Spinal cord (tissue), 9 donors: ENCODE measurements at regions not wholly inside any gene's neighbourhood (a gene's known extent, or its start where the extent isn't known, plus 50 kb on each side); places are given as distances from the start of the nearest gene placed in this dataset.

ENCODE experiments used
- DNase-seq, 6 donors: peaks; one replicate each; pipeline versions ENCODE4 v3.0.0 to v3.0.0-alpha.2; 2013 to 2015; ENCODE audit warnings: low spot score in 6 of 6, low read depth in 4 of 6
- H3K27ac ChIP-seq: one replicate; pipeline ENCODE4 v1.5.1; 2013; ENCODE audit warnings: low read depth, low read length, control low read depth
- H3K27me3 ChIP-seq: one replicate; pipeline ENCODE4 v1.6.1; 2013; ENCODE audit warnings: low read length; ENCODE audit not compliant: control insufficient read depth, insufficient read depth
- H3K36me3 ChIP-seq: one replicate; pipeline ENCODE4 v1.6.1; 2013; ENCODE audit warnings: low read length; ENCODE audit not compliant: control insufficient read depth, insufficient read depth
- H3K4me1 ChIP-seq: one replicate; pipeline ENCODE4 v1.6.1; 2013; ENCODE audit warnings: low read length; ENCODE audit not compliant: control insufficient read depth, insufficient read depth
- H3K4me3 ChIP-seq: one replicate; pipeline ENCODE4 v1.5.1; 2013; ENCODE audit warnings: low read depth, low read length, control low read depth
- H3K9me3 ChIP-seq: one replicate; pipeline ENCODE4 v1.6.1; 2013; ENCODE audit warnings: low read length; ENCODE audit not compliant: control insufficient read depth, insufficient read depth
- WGBS: methylation state at CpG from one replicate; pipeline ENCODE4 v1.1.5; 2013; ENCODE audit warnings: missing lambda C conversion rate; ENCODE audit not compliant: insufficient coverage; 5-methylcytosine and 5-hydroxymethylcytosine counted together
- donor health status: healthy.

DNA sequence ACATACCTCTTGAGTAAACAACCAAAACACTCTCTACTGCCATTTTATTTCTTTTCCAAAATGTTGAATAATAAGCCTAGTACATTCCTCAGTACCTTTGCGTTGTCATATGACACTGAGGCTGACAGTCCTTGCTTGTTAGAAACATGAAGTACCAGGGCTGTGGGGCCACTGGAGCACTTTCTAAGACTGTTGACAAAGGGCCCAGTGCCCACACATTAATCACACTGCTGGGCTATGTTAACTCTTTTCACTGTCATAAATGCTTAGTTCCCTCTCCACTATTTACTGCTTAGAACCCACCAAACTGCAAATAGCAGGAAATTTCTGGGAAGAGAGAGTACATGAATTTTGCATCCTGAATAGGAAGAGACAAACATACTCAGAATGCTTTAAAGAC is 57.1 kb downstream of the FAM47B start:
- Histone ChIP-seq H3K9me3 (no peaks in the 10 kb centered on the region), H3K36me3 (no peaks in the 10 kb centered on the region), H3K27ac (no peak overlapping the region), H3K27me3 (no peaks in the 10 kb centered on the region), H3K4me1 (no peaks in the 10 kb centered on the region), H3K4me3 (no peak overlapping the region)
- no peak for DNase-seq
- 13% methylated on average over 1 of the region's 1 CpG for WGBS

DNA sequence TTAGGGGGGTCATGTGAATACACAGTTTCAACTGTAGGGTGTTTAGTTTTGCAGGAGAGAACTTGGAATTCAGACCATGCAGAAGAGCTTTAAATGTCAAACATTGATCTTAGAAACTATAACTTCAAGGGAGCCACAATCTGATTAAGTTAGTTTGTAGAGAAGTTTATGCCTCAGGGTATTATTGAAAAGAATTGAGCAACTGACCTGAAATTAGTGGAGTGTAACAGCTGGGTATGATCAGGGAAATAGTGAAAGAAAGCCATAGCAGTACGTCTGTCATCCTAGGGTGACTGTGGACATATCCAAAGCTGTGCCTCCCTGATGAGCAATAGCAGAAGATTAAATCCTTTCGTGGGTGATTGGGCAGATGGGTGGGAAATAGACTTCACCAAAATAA is 63.8 kb downstream of the FAM47B start:
- Histone ChIP-seq H3K27ac (no peak overlapping the region), H3K4me3 (no peak overlapping the region), H3K4me1 (no peaks in the 10 kb centered on the region), H3K27me3 (no peaks in the 10 kb centered on the region), H3K36me3 (no peaks in the 10 kb centered on the region), H3K9me3 (no peaks in the 10 kb centered on the region)
- 40% methylated on average over 1 of the region's 2 CpGs for WGBS
- no peak for DNase-seq

DNA sequence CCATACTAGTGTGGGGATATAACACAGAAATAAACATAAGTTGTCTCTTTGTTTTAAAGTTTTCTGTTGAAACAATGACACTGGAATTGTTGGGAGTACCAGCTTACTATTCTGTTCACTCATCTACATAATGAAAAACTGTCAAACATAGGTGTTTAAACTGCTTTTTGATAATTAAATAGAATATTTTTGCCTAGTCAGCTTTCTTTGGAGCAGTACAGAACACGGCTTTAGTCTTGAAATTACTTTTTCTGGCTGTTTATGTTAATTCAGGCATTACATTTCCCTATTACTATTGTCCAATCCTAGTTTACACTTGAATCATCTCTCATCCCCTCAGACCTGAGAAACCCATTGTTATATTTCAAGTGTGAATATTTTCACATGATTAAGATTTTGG is 73.0 kb downstream of the FAM47B start:
- DNase-seq = no peak
- Histone ChIP-seq H3K9me3 (no peaks in the 10 kb centered on the region), H3K4me1 (no peaks in the 10 kb centered on the region), H3K27ac (no peak overlapping the region), H3K27me3 (no peaks in the 10 kb centered on the region), H3K4me3 (no peak overlapping the region), H3K36me3 (no peaks in the 10 kb centered on the region)
- no CpG with 5 or more reads among the region's 1 CpG for WGBS

DNA sequence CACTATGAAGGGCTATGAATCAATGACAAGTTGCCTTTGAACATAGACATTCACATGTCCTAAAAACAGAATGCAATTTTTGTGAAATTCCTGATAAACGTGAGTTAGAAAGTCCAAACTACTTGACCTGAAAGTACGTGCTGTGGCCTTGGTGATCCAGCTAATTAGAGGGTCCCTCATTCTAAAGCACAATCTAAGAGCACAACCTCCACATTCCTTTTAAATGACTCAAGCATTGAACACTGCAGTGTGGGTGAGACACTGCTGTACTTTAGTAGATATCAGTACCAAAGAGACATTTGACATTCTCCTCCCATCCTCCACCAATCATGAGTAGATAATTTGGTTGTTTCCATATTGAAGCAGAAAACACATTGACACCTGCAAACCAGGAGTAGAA is 73.5 kb downstream of the FAM47B start:
- no peaks in the 10 kb centered on the region for H3K36me3 ChIP-seq
- H3K4me1 ChIP-seq = no peaks in the 10 kb centered on the region
- no peak overlapping the region for H3K4me3 ChIP-seq
- no peaks in the 10 kb centered on the region for H3K9me3 ChIP-seq
- no peak for DNase-seq
- H3K27ac ChIP-seq = no peak overlapping the region
- H3K27me3 ChIP-seq = no peaks in the 10 kb centered on the region
- 59% methylated on average over 2 of the region's 2 CpGs for WGBS

DNA sequence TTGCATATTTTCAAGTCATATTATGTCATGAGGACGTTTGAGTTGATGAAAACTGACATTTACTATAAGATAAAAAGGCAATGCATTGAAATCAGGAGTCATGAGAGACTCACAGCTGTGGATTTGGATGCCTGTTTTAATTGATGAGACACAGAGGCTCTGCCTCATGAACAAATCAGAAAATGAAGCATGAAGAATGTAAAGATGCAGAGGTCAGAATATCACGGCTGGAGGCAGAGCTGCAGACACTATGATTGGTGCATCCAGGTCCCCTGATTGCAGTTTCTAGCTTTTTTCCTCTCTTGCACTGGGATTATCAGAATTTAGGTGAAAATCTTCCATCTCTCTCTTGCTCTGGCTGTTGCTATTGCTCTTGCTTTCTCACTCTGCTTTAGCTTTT is 74.7 kb downstream of the FAM47B start:
- no peak overlapping the region for H3K27ac ChIP-seq
- H3K4me3 ChIP-seq = no peak overlapping the region
- H3K9me3 ChIP-seq = no peaks in the 10 kb centered on the region
- no peaks in the 10 kb centered on the region for H3K27me3 ChIP-seq
- H3K4me1 ChIP-seq = no peaks in the 10 kb centered on the region
- H3K36me3 ChIP-seq = no peaks in the 10 kb centered on the region
- WGBS = 0% methylated on average over 1 of the region's 2 CpGs
- peak in 2 of 6 donors; percentile 1 to 36 for DNase-seq

DNA sequence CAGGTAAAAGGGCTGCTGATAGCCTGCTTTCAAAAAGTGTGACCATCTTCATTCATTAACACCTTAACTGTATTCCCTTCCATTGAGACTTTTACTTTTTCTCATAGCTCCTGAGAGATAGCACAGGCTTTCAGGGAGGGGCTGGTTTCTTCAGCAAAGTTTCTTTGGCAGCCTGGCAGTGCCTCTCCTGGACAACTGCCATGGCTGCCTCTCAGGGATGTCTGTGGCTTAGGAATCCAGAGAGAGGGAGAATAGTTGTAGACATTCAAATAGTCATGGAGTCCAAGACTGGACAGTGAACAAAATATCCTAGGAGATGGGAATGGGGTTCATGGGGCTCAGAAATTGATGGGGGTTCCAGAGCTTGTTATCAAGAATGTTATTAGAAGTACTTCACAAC is 81.1 kb downstream of the FAM47B start:
- H3K27me3 ChIP-seq = no peaks in the 10 kb centered on the region
- H3K9me3 ChIP-seq = no peaks in the 10 kb centered on the region
- no peaks in the 10 kb centered on the region for H3K36me3 ChIP-seq
- no peaks in the 10 kb centered on the region for H3K4me1 ChIP-seq
- no peak overlapping the region for H3K27ac ChIP-seq
- DNase-seq = peak in 1 of 6 donors; percentile 19
- H3K4me3 ChIP-seq = no peak overlapping the region

DNA sequence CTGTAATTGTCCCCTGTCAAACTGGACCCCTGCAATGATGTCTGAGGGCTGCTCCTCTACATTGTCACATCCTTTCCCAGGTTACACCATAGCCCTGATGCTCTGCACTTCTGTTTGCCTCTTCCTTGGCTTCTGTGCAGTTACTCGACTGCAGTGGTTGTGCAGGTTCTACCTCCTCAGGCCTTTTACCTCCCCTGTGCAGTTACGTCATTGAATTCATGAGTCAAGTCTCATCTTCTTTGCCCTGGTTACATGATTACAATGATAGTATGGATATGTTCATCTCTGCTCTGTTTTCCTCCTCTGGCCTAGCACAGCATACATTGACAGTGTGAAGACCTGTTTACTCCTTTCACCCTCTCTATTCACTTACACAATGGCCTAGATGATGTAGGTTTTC is 83.2 kb downstream of the FAM47B start:
- Histone ChIP-seq H3K27ac (no peak overlapping the region), H3K27me3 (no peaks in the 10 kb centered on the region), H3K36me3 (no peaks in the 10 kb centered on the region), H3K4me1 (no peaks in the 10 kb centered on the region), H3K9me3 (no peaks in the 10 kb centered on the region), H3K4me3 (no peak overlapping the region)
- no CpG with 5 or more reads among the region's 2 CpGs for WGBS
- no peak for DNase-seq

DNA sequence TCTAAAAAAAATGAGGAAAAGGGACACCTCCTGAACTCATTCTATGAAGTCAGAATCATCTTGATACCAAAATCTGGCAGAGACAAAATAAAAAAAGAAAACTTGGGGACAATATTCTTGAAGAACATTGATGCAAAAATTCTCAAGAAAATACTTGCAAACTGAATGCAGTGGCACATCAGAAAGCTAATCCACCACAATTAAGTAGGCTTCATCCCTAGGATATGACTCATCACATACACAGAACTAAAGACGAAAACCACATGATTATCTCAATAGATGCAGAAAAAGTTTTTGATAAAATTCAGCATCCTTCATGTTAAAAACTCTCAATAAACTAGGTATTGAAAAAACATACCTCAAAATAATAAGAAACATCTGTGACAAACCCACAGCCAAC is 98.3 kb downstream of the FAM47B start:
- Histone ChIP-seq H3K36me3 (no peaks in the 10 kb centered on the region), H3K27ac (no peak overlapping the region), H3K4me1 (no peaks in the 10 kb centered on the region), H3K9me3 (no peaks in the 10 kb centered on the region), H3K27me3 (no peaks in the 10 kb centered on the region), H3K4me3 (no peak overlapping the region)
- no CpG with 5 or more reads among the region's 1 CpG for WGBS
- DNase-seq = no peak

DNA sequence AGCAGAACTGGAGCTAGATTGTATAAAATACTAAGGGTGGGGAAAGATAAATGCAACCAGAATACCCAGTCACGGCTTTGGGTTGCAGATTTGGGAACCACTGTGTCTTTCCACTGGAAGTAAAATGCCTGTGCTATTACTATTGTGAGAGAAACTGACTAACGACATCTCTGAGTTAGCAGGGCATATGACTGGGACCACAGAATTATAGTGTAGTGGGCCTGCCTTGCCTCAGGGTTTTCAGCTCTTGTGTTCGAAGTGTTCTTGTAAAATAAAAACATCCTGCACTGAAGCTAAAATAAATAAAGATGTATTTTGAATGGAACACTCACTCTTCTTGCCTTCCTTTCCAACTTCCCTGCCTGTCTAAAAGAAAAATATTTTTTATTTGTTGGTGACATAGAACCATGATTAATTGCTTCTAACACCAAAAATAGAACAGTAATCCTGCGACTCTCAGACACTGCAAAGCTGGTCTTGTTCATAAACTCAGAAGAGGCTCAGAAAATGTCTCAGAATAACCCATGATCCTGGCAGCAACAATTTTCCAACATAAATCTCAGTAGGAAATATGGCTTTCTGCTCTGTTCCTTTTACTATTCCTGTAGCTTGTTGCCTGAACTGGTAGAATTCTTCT is 104.2 kb downstream of the FAM47B start:
- Histone ChIP-seq H3K9me3 (no peaks in the 10 kb centered on the region), H3K4me3 (no peak overlapping the region), H3K27ac (no peak overlapping the region), H3K27me3 (no peaks in the 10 kb centered on the region), H3K36me3 (no peaks in the 10 kb centered on the region), H3K4me1 (no peaks in the 10 kb centered on the region)
- WGBS = 47% methylated on average over 3 of the region's 4 CpGs
- DNase-seq = peak in 2 of 6 donors; percentile 4 to 10

DNA sequence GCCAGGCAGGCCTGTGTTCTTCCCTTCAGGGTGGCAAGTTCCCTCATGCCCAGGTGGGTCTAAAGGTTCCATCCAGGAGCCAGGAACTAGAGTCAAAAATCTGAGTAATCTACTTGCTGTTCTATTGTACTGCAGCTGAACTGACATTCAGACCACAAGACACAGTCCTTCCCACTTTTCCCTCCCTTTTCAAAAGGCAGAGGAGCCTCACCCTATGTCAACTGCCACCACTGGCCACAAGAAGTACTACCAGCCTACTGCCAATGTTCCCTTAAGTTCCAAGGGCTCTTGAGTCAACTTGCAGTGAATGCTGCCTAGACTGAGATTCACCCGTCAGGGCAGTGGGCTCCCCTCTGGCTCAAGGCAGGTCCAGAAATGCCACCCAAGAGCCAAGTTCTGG is 133.5 kb downstream of the FAM47B start:
- Histone ChIP-seq H3K9me3 (no peaks in the 10 kb centered on the region), H3K4me1 (no peaks in the 10 kb centered on the region), H3K27me3 (no peaks in the 10 kb centered on the region), H3K27ac (no peak overlapping the region), H3K36me3 (no peaks in the 10 kb centered on the region), H3K4me3 (no peak overlapping the region)
- WGBS = 58% methylated on average over 1 of the region's 1 CpG
- DNase-seq = no peak
